Retinal pigment epithelial cell (primary cell): ENCODE measurements at regions not wholly inside any gene's neighbourhood (a gene's known extent, or its start where the extent isn't known, plus 50 kb on each side); places are given as distances from the start of the nearest gene placed in this dataset.

ENCODE experiments used
- DNase-seq: peaks from one replicate; pipeline ENCODE4 v3.0.0-alpha.2; 2010; ENCODE audit warnings: low read depth
- H3K4me3 ChIP-seq: 2 replicates; pipeline ENCODE4 v1.5.1; 2011; ENCODE audit warnings: mild to moderate bottlenecking, low read length, control low read depth, moderate library complexity
- CTCF ChIP-seq: conservative IDR thresholded peaks from 2 replicates; pipeline ENCODE4 v1.5.1; 2011; ENCODE audit warnings: low read depth, low read length, control low read depth, inconsistent platforms

- H3K4me3 ChIP-seq, result no peak overlapping the region
- no peak for TF ChIP-seq CTCF
- DNase-seq, result no peak
These were observed 537.3 kb downstream of the TMTC2 start for GRCh38 chr12:83224012-83224411.

- DNase-seq, result no peak
- TF ChIP-seq CTCF, result no peak
- H3K4me3 ChIP-seq, result no peak overlapping the region
These were observed 534.1 kb downstream of the TMTC2 start for GRCh38 chr12:83220774-83221173.

- no peak for TF ChIP-seq CTCF
- no peak overlapping the region for H3K4me3 ChIP-seq
These were observed 529.5 kb downstream of the TMTC2 start for GRCh38 chr12:83216230-83216629.

GRCh38 chr12:83214185-83214584 is 527.5 kb downstream of the TMTC2 start:
- no peak for TF ChIP-seq CTCF
- H3K4me3 ChIP-seq, result no peak overlapping the region
- DNase-seq, result no peak

More at GRCh38 chr12:83216230-83216629, 529.5 kb downstream of the TMTC2 start:
- DNase-seq, result no peak

- H3K4me3 ChIP-seq, result no peak overlapping the region
- peak; percentile 12 for DNase-seq
- TF ChIP-seq CTCF, result no peak
These were observed 524.2 kb downstream of the TMTC2 start for GRCh38 chr12:83210933-83211332.

- TF ChIP-seq CTCF, result no peak
- H3K4me3 ChIP-seq, result no peak overlapping the region
- no peak for DNase-seq
These were observed 512.4 kb downstream of the TMTC2 start for GRCh38 chr12:83199069-83199468.

- DNase-seq, result no peak
- H3K4me3 ChIP-seq, result no peak overlapping the region
- TF ChIP-seq CTCF, result no peak
These were observed 511.7 kb downstream of the TMTC2 start for GRCh38 chr12:83198291-83199015.
